ENCODE measurements at regions not wholly inside any gene's neighbourhood (a gene's known extent, or its start where the extent isn't known, plus 50 kb on each side); places are given as distances from the start of the nearest gene placed in this dataset.

- Histone ChIP-seq H3K4me2 (replicated peaks; ENCODE audit: extremely low read depth, low read length, poor library complexity, severe bottlenecking) (no peak overlapping the region), H3K4me3 (replicated peaks in 1 of 3; ENCODE audit: low read depth in 2 of 3, low read length in 3 of 3) (no peak overlapping the region), H3K27me3 (ENCODE audit: control insufficient read depth in 2 of 2, insufficient read depth in 2 of 2, low read length in 2 of 2) (no peaks in the 10 kb centered on the region), H3K79me2 (ENCODE audit: insufficient read depth, low read length) (no peaks in the 10 kb centered on the region), H3K9ac (ENCODE audit: insufficient read depth, low read length, poor library complexity, severe bottlenecking) (no peak overlapping the region), H3K4me1 (ENCODE audit: control insufficient read depth in 1 of 2, insufficient read depth in 2 of 2, low read length in 2 of 2) (no peaks in the 10 kb centered on the region), H3K9me3 (replicated peaks in 1 of 2; ENCODE audit: control insufficient read depth in 1 of 2, insufficient read depth in 1 of 2, low read length in 2 of 2) (no peaks in the 10 kb centered on the region), H2AFZ (ENCODE audit: insufficient read depth, low read depth, low read length, poor library complexity, severe bottlenecking) (no peak overlapping the region), H3K27ac (ENCODE audit: low read depth in 1 of 2, low read length in 2 of 2) (no peak overlapping the region), H4K20me1 (ENCODE audit: insufficient read depth, low read length) (no peaks in the 10 kb centered on the region), H3K36me3 (replicated peaks in 1 of 2; ENCODE audit: control insufficient read depth in 1 of 2, insufficient read depth in 2 of 2, low read length in 2 of 2) (no peaks in the 10 kb centered on the region)
- H3K4me3 Mint-ChIP-seq: no peak overlapping the region
- WGBS (ENCODE audit: insufficient coverage): no CpG with 5 or more reads among the region's 1 CpG
- peaks cover 0 to 2% (median 0%) of the 10 kb centered on the region in 3 donors for H3K27me3 Mint-ChIP-seq (ENCODE audit: low read depth in 3 of 3)
- no peak for DNase-seq
- intact Hi-C loops (cut with micrococcal nuclease): no loop called here
- no peak for TF ChIP-seq CTCF (IDR thresholded peaks at IDR 0.05)
- H3K36me3 Mint-ChIP-seq: no peaks in the 10 kb centered on the region
- peaks cover 0 to 5% (median 4%) of the 10 kb centered on the region in 7 donors for H3K9me3 Mint-ChIP-seq
- H3K27ac Mint-ChIP-seq: no peak overlapping the region
- no peaks in the 10 kb centered on the region for H3K4me1 Mint-ChIP-seq
These were observed 174.8 kb upstream of the CHODL start for GRCh38 chr21:18069875-18070274.

- WGBS (ENCODE audit: insufficient coverage): no CpG with 5 or more reads among the region's 1 CpG
- no peak overlapping the region for H2AFZ ChIP-seq (ENCODE audit: insufficient read depth, low read depth, low read length, poor library complexity, severe bottlenecking)
- H3K4me1 Mint-ChIP-seq: no peaks in the 10 kb centered on the region
- no peak overlapping the region for H3K27ac Mint-ChIP-seq
- peaks cover 0 to 2% (median 0%) of the 10 kb centered on the region in 3 donors for H3K27me3 Mint-ChIP-seq (ENCODE audit: low read depth in 3 of 3)
- TF ChIP-seq CTCF (IDR thresholded peaks at IDR 0.05): no peak
- no peaks in the 10 kb centered on the region for H3K79me2 ChIP-seq (ENCODE audit: insufficient read depth, low read length)
- H3K36me3 ChIP-seq (replicated peaks in 1 of 2; ENCODE audit: control insufficient read depth in 1 of 2, insufficient read depth in 2 of 2, low read length in 2 of 2): no peaks in the 10 kb centered on the region
- no peak overlapping the region for H3K4me3 Mint-ChIP-seq
- H3K27ac ChIP-seq (ENCODE audit: low read depth in 1 of 2, low read length in 2 of 2): no peak overlapping the region
- H3K4me3 ChIP-seq (replicated peaks in 1 of 3; ENCODE audit: low read depth in 2 of 3, low read length in 3 of 3): no peak overlapping the region
- H3K9ac ChIP-seq (ENCODE audit: insufficient read depth, low read length, poor library complexity, severe bottlenecking): no peak overlapping the region
- no peak overlapping the region for H3K4me2 ChIP-seq (replicated peaks; ENCODE audit: extremely low read depth, low read length, poor library complexity, severe bottlenecking)
- peaks cover 2 to 9% (median 6%) of the 10 kb centered on the region in 7 donors for H3K9me3 Mint-ChIP-seq
- H3K27me3 ChIP-seq (ENCODE audit: control insufficient read depth in 2 of 2, insufficient read depth in 2 of 2, low read length in 2 of 2): no peaks in the 10 kb centered on the region
- no peaks in the 10 kb centered on the region for H3K36me3 Mint-ChIP-seq
- intact Hi-C loops (cut with micrococcal nuclease): no loop called here
- H3K9me3 ChIP-seq (replicated peaks in 1 of 2; ENCODE audit: control insufficient read depth in 1 of 2, insufficient read depth in 1 of 2, low read length in 2 of 2): no peaks in the 10 kb centered on the region
- DNase-seq: no peak
- no peaks in the 10 kb centered on the region for H3K4me1 ChIP-seq (ENCODE audit: control insufficient read depth in 1 of 2, insufficient read depth in 2 of 2, low read length in 2 of 2)
- no peaks in the 10 kb centered on the region for H4K20me1 ChIP-seq (ENCODE audit: insufficient read depth, low read length)
These were observed 184.2 kb upstream of the CHODL start for GRCh38 chr21:18060402-18060801.

Measured in CD14-positive monocyte (primary cell).